Stimulated activated CD8-positive, alpha-beta memory T cell treated with anti-CD3 and anti-CD28 coated beads, Interleukin-2, amount 100 ng/mL, for 48 hours (primary cell): ENCODE measurements at regions not wholly inside any gene's neighbourhood (a gene's known extent, or its start where the extent isn't known, plus 50 kb on each side); places are given as distances from the start of the nearest gene placed in this dataset.

Experiments used
- DNase-seq, 2 donors: peaks; one replicate each; pipeline ENCODE4 v3.0.0-alpha.2; 2020; ENCODE audit warnings: low read depth in 2 of 2

DNA sequence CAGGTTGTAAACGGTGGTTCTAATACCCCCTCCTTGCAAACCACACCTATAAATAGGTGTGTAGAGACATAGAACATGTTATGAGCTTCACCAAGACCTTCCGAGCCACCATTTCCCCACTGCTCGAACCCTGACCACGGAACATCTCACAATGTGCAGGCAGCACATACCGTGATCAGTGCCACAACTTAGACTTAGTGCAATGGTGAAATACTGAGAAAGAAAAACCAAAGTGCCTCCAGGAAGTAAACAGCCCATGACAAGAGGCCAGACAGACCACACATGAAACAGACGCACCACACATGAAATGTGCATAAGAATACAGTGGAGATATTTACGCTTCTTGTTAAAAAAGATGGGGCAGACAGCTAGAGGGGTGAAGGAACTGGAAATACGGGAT lies 166.9 kb upstream of the CCND2 start:
- no peak for DNase-seq

DNA sequence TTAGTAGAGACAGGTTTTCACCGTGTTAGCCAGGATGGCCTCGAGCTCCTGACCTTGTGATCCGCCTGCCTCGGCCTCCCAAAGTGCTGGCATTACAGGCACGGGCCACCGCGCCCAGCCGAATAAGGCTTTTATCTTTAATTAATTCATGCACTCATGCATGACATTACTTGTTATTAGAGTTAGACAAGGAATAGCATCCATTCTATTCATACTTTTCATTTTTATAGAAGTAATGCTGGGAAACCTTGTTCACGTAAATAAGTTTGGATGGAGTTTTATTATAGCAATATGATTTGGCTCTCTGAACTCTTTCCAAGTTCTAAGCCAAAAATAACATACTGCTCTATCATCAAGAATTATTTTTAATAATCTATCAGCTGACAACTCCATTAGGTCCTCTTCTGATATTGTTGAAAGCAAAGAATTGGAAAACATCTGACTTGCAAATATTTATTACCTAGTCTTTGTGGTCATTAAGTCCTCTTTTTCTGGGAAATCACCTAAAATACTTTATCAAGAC lies 168.8 kb upstream of the CCND2 start:
- DNase-seq = no peak

DNA sequence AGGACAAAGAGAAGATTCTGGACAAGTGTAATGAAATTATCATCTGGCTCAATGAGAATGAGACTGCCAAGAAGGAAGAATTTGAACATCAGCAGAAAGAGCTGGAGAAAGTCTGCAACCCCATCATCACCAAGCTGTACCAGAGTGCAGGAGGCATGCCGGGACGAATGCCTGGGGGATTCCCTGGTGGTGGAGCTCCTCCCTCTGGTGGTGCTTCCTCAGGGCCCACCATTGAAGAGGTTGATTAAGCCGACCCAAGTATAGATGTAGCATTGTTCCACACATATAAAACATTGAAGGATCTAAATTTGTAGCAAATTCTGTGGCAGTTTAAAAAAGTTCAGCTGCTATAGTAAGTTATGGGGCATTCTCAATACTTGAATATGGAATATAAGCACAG lies 174.3 kb upstream of the CCND2 start:
- no peak for DNase-seq

DNA sequence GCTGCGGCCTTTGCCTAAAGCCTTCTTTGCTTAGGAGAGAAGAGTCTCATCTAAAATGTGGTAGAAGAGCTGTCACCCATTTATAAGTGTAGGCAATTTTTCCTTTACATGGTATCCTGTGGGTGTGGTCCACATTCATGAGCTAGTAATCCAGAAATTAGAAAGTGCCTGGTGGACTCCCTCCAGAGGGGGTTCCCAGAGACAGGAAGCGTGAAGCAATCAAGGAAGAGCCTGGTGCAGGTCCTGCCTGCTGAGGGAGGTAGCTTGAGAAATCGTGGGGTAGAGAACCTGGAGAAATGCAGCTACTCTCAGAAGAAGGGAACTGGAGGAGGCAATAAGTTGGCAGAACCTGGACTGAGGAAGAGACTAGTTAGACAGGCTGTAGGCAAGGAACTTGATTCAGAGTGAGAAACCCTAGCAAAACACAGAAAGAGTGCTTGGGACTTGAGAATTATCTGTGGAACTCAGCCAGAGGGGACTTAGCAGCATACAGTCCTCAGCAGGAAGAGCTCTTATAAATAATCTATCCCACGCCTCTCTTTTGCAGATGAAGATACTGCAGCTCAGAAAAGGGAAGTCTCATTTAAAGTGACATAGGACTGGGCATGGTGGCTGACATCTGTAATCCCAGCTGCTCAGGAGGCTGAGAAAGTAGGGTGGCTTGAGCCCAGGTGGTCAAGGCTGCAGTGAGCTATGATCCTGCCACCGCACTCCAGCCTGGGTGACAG lies 182.4 kb upstream of the CCND2 start:
- no peak for DNase-seq

DNA sequence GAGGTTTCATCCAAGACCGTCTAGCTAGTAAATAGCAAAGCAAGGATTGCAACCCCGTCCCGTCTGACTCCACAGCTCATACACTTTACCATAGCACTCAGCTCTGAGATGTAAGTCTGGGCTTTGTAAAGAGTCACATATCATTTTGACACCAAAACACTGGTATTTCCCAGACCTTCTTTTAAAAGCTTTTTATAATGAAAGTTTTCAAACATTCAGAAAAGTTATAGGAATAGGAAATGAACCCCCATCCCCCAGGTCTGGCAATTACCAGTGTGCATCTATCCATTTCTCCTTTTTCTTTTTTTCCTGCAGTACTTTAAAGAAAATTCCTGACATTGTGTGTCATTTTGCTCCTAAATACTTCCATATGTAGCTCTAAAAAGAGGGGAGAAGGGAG lies 183.6 kb upstream of the CCND2 start:
- no peak for DNase-seq

DNA sequence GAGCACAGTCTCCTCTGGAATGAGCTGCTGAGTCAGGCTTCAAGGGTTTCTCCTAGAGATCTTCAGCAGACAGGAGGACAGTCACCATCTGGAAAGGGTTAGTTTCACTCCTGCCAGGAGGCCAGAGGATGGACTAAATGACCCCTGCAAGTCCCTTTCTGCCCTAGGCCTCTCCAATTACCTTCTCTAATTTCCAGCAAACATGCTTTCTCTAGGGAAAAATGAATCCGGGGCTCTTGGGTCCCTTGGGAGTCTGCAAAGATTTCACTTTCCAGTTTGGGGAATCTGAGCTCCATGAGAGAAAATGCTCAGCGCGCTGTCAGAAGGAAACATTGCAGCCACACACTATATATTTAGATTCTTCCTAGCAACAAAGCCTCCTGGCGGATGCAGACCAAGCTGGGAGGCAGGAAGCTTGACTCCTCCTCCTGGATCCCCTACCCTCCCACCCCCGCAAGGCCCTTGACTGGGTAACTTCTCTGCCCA lies 184.4 kb upstream of the CCND2 start:
- DNase-seq = no peak

DNA sequence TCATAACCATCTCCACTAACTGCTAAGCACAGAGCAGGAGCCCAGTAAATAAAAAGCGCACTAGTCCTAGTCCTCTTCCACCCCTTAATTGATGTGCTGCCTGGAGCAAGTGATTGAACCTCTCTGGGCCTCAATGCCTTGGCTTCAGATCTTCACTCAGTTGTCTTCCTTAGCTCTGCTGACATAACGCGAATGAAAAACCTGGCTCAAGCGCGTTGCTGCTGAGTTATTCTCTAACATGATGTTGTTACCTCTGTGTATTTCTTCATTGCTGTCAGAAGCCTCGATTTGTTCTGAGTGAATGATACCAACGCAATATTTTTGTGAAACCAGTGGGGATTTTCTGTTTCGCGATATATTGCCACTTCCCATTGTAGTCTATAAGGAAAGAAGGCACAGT lies 185.1 kb upstream of the CCND2 start:
- no peak for DNase-seq

DNA sequence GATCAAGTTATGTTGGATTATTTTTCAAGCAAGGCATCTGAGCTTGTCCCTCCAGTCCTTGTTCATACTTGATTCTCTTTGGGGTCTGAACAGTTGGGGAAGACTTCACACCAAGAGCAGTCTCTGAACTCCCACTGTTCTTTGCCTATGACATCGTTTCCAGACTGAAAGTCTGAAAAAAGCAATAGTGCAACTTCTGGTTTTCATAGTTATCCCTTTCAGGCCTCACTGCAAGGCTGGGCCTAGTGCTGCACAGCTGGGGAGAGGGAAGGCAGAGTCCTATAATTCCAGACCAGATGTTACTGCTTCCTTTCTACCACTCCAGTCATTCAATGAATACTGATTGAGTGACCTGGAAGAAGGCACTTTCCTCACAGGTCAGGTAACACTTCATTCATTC lies 187.1 kb upstream of the CCND2 start:
- DNase-seq = no peak

DNA sequence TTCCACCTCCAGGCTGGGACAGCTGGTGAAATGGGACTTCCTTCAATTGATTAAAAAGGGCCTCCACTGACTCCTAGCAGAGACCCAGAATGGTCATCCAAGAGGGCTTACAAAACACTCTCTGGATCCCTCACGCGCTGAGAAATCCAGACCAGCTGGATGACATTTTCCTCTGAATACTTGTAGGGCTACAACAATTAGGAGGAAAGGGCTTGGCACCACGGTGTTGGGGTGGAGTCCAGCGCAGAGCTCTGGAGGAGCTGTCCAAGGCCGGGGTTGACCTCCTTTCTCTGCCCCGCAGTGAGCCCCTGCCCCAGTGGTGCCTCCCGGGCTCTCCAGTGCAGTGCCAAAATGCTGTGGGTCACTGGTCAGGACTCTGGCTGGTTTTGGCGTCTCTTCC lies 189.0 kb upstream of the CCND2 start:
- DNase-seq = no peak

DNA sequence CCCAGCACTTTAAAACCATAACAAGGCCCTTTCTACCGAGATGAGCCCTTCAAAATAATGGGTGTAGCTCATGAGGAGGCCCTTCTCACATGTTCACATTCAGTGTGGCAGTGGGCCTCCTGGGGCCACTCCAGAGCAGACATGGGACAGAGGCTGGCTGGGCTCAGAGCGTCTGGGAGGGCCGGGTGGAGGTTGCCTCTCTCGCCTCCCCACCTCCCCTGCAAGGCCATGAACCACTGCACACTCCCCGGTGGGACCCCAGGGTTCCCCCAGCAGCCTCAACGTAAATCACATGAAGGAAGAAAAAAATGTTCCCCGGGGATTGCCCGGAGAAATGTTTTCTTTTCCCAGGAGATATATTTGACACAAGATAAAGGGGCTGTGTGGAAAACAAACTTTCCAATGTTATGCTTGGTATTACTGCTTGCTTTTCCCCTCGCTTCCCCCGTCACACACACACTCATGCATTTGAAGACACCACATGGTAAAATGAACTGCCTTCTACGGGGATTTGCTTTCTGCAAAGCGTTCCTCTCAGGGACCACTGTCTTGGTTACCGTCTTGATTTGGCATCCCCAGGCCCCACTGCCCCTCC lies 190.7 kb upstream of the CCND2 start:
- DNase-seq = no peak

DNA sequence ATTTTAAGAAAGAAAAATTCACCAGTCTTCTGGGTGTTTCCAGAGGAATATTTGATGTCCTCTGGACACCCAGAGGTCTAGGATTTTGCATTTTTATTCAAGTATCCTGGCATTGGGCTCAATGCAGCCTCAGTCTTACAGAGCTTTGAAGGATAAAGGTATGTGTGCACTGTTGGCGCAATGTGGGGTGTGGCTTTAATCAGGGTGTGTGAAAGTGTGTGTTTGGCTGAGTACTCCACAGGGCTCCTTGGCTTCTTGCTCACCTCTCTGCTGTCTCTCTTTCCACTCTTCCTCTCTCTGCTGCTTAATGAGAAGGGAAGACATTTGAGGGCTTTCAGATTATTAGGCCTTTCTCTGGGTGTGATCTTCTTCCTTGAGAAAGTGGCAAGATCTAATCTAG lies 193.3 kb upstream of the CCND2 start:
- no peak for DNase-seq

DNA sequence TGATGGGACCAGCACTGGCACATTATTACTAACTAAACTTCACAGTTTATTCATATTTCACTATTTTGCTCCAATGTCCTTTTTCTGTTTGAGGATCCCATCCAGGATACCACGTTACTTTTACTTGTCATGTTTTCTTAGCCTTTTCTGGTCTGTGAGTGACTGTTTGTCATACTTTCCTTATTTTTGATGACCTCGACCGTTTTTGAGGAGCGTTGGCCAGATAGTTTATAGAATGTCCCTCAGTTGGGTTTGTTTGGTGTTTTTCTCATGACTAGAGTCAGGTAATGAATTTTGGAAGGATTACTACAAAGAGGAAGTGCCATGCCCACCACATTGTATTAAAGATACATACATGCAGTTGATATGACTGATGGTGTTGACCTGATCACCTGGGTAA lies 199.4 kb upstream of the CCND2 start:
- no peak for DNase-seq

DNA sequence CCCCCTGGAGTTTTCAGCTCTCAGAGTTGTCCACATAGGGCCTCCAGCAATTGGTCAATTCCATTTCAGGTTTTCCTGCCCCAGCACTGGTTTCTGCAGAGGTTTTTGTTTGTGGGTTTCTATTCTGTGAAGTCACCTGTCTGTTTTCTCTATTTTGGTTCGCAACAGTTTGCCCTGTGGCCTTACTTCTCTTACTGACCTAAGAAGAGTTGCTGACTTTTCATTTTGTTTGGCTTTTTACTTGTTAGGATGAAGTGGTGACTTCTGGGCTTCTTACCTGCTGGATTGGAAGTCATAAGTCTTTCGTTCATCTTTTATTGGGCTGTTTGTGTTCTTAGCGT lies 196.4 kb upstream of the PARP11 start:
- DNase-seq = no peak

DNA sequence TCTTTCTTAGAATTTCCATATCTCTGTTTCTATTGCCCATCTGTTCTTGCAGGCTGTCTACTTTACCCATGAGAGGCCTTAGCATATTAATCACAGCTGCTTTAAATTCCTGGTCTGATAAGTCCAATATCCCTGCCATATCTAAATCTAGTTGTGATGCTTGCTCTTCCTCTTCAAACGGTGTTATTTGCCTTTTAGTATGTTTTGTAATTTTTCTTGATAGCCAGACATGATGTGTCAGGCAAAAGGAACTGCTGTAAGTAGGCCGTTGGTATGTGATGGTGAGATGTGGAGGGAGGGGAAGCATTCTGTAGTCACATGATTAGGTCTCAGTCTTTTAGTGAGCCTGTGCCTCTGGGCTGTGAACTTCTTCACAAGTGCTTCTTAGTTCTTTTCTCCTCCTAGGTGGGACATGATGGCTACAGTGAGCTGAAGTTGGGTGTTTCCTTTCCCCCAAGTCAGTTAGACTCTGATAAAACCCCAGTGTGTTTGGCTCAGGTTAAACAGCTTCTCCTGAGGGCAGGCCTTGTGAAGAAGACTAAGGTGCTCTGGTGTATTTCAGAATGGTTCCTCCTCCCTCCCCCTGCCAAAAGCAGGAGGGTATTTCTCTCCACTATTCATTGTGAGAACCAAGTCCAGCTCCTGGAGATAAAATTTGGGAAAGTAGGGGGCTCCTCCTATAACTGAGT lies 195.9 kb upstream of the PARP11 start:
- no peak for DNase-seq

DNA sequence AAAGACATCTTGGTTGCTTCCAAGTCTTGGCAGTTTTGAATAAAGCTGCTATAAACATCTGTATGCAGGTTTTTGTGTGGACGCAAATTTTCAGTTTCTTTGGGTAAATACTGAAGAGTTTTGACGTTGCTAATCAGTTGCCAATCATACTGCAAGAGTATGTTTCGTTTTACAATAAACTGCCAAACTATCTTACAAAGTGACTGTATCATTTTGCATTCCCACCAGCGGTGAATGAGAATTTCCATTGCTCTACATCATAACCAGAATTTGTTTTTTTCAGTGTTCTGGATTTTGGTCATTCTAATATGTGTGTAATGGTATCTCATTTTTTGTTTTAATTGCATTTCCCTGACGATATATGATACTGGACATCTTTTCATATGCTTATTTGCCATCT lies 190.8 kb upstream of the PARP11 start:
- DNase-seq = no peak

DNA sequence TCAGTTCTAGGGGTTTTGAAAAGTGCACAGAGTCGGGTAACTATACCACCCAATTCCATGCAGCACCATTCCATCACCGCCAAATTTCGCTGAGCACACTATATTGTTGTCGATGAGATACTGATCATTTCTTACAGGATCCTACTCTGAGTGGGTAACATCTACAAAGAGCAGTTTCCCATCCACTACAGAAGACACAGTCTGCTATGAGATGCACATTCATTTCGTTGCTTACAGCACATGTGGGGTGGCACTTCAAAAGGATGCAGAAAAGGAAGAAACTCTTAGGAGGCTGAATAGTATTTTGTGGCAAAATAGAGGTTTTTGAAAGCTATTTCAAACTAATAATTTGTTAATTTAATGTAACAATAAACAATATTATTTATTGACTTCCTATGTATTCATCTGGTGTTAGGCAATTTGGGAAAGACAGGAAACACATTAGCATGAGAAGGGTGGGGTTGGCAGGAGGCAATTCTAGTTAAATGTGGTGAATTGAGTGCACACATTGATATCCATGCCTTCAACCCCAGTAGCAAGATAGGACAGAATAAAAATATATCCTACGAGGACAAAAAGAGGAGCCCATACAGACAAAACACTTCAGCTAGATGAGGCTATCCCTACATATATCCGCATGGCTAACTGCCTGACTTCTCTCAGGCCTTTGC lies 186.8 kb upstream of the PARP11 start:
- no peak for DNase-seq

DNA sequence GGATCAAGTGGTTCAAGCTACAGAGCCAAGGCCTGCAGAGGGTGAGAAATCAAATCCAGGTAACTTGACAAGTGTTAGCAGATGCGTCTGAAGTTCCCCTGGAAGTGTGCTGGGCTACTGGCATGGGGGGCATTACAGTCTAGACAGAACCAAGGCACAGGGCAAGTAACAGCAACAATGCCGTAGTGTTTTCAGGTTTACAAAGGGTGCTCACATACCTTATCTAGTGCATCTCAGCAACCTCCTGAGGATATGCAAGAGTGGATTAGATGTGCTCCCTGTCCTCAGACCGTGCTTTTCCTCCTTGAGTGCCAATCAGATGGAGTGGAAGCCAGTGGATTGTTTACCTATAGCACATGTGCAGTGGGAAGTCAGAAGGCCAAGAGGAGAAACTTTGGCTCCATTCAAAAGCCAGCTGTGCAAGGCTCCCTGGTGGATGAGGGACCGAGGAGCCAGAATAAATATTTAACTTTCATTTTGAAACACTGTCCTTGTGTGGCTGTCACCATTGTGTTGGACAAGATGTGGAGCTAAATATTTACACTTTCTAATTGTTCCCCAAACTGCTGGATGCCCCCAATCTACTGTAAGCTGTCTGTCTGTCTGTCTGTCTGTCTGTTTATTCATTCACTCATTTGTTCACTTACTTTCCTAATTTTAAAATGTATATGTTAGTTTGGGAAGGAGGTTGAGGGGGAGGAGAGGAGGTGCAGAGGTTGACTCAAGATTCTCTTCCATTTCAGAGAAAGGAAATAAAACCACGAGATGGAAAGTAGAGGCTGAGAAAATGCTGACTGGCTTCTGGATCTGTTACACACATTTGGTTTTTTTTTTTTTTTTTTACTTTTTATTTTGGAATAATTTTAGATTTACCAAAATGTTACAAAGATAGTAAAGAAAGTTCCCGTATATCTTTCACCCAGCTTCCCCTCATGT lies 184.0 kb upstream of the PARP11 start:
- DNase-seq = no peak

DNA sequence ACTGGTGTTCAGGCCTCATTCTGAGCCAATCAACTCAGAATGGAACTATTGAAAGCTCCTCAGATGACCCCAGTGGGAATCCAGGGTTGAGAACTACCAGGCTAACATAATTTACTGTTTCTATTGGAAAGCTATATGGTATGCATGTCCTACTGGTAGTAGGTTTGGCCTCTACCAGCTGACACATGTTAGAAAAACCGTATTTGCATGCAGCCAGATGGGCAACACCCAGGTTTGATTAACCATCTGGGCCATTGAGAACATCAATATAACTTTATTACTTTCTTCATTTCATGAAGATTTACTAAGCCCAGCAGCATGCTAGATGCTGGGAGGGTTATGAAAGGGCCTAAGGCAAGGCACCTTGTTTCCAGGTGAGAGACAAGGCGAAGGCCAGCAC lies 181.4 kb upstream of the PARP11 start:
- DNase-seq = no peak

DNA sequence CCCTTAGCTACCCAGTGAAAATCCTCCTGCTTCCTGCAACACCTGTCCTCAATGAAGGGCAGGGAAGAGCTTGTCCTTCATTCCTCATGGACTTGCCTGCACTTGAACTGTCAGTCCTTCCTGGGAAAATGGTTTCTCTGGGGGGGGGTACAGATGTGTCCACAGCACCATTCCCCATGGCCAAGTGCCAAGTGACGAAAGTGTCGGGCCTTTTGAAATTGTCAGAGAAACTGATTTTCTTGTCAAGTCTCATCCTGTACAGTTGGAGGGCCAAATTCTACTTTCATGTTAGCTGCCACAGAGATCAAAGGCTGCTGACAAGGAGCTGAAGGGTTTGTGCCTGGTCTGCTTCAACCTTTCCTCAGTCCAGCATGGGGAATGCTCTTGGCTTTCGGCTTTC lies 179.5 kb upstream of the PARP11 start:
- DNase-seq = no peak

DNA sequence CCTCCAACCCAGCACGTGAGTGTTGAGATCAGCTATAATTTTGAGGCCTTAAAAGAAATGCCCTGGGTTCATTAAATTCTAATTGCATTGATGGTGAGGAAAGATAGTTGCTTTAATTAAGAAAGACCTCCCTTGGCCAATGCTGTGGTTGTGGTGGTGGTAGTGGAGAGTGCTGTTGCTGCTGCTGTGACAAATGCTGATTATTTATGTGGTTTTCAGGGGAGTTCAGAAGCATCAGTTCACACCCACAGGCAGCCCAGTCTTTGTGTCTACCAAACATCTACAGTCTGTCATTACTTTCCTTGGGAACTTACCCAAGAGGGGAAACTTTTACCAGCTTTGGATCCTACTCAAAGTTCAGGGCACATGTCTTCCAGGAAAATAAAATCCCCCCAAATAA lies 178.4 kb upstream of the PARP11 start:
- no peak for DNase-seq

DNA sequence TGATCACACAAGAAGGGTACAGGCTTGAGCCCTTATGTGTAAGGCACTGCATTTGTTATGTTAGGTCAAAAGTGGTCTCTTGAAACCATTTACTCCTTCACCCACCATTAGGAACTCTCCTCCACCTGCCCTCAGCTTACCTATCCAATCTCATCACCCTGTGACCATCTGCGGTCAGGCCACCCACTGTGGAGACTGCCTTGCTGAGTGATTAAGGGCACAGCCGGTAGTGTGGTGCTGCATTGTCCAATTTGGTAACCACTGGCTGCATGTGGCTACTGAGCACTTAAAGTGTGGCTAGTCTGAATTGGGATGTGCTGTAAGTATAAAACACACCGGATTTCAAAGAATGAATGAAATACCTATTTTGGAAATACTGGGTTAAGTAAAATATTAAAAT lies 177.1 kb upstream of the PARP11 start:
- no peak for DNase-seq
